Stomach (tissue), 4 donors: ENCODE measurements at regions not wholly inside any gene's neighbourhood (a gene's known extent, or its start where the extent isn't known, plus 50 kb on each side); places are given as distances from the start of the nearest gene placed in this dataset.

Source experiments
- POLR2A ChIP-seq, 4 donors: fragments of 450-650 bp; IDR thresholded peaks; one replicate each; pipeline ENCODE4 v1.6.1; 2016; ENCODE audit warnings: antibody characterized with exemption in 4 of 4, control low read depth in 2 of 4, mild to moderate bottlenecking in 1 of 4, moderate library complexity in 1 of 4
- POLR2AphosphoS5 ChIP-seq, 3 donors: sonication (generic); formaldehyde crosslinking; IDR thresholded peaks; one replicate each; pipeline ENCODE4 v1.6.1; 2016; ENCODE audit warnings: antibody characterized with exemption in 3 of 3

- TF ChIP-seq POLR2A (IDR thresholded peaks at IDR 0.05) (no peak), POLR2AphosphoS5 (IDR thresholded peaks at IDR 0.05) (no peak)
These were observed 134.7 kb upstream of the ETV3 start for GRCh38 chr1:157272729-157273524.
